Heart right ventricle (tissue), 16 donors: ENCODE measurements at regions not wholly inside any gene's neighbourhood (a gene's known extent, or its start where the extent isn't known, plus 50 kb on each side); places are given as distances from the start of the nearest gene placed in this dataset.

Experiments used
- ATAC-seq, 8 donors: fragments of 200-7000 bp; cut with Tn5 transposase; one replicate each; pipeline ENCODE4 v1.9.1; 2020; ENCODE audit warnings: mild to moderate bottlenecking in 8 of 8, moderate library complexity in 8 of 8, moderate number of reproducible peaks in 1 of 8
- DNase-seq, 2 donors: peaks; one replicate each; pipeline ENCODE4 v3.0.0-alpha.2; 2020
- H3K27ac ChIP-seq, 10 donors: fragments of 200-600 bp; sonication (generic) in 2 of 10; one replicate each; pipeline versions ENCODE4 v1.5.0 to v1.8.0; 2020 to 2022; ENCODE audit warnings: mild to moderate bottlenecking in 3 of 10
- H3K27me3 ChIP-seq, 7 donors: fragments of 200-600 bp; one replicate each; pipeline ENCODE4 v1.8.0; 2021 to 2022; ENCODE audit warnings: mild to moderate bottlenecking in 2 of 7
- H3K36me3 ChIP-seq, 9 donors: fragments of 200-600 bp; sonication (generic) in 1 of 9; one replicate each; pipeline versions ENCODE4 v1.5.0 to v1.8.0; 2020 to 2022; ENCODE audit warnings: mild to moderate bottlenecking in 2 of 9
- H3K4me1 ChIP-seq, 9 donors: fragments of 200-600 bp; sonication (generic) in 1 of 9; one replicate each; pipeline versions ENCODE4 v1.5.0 to v1.8.0; 2020 to 2022; ENCODE audit warnings: mild to moderate bottlenecking in 4 of 9
- H3K4me3 ChIP-seq, 10 donors: fragments of 200-600 bp; sonication (generic) in 2 of 10; one replicate each; pipeline versions ENCODE4 v1.5.0 to v1.8.0; 2020 to 2022; ENCODE audit warnings: mild to moderate bottlenecking in 7 of 10, moderate library complexity in 2 of 10
- H3K9me3 ChIP-seq, 11 donors: fragments of 200-600 bp in 10 of 11; sonication (generic) in 2 of 11; one replicate each; pipeline versions ENCODE4 v1.5.0 to v1.8.0; 2013 to 2022; ENCODE audit warnings: mild to moderate bottlenecking in 2 of 11, control low read depth in 1 of 11, moderate library complexity in 1 of 11
- WGBS, 2 donors: extraction: QIAGEN DNeasy Blood & Tissue Kit; methylation state at CpG; one replicate each; pipeline ENCODE4 v1.1.7; 2013; ENCODE audit warnings: inconsistent platforms in 1 of 2; 5-methylcytosine and 5-hydroxymethylcytosine counted together
- intact Hi-C, 10 donors: fragments of 100-400 bp; cut with DNase I; formaldehyde crosslinking; loops; one replicate each; pipeline versions ENCODE4 v1.11.1 to v1.14.2; 2022
- TF ChIP-seq, protein P1 (sequence below), 9 donors: fragments of 200-600 bp; sonication (generic) in 2 of 9; IDR thresholded peaks; one replicate each; pipeline versions ENCODE4 v1.5.0 to v1.8.0; 2021 to 2022; ENCODE audit warnings: antibody characterized with exemption in 9 of 9, mild to moderate bottlenecking in 5 of 9, moderate library complexity in 1 of 9
- donor health status: Arrhythmogenic right ventricular cardiomyopathy.
- donor health status: ischemic (EF 13 %, LVEDD 7.1; RV severe dilation, severe dysfunction).
- donor health status: healthy with polysubstance abuse.
- donor health status: DM: no; HTN: yes; CAD: no.
- donor health status: DM: no; HTN: no; CAD: no.
- donor health status: ischemic (EF 25% LVEDD 6.9; RV normal size, moderate dysfunction).
- donor health status: ischemic (EF 25% LVEDD 5.7; RV mildly dilated, moderate dysfunction).
- donor health status: healthy.
- donor health status: DM: yes; HTN: yes; CAD: no.
- donor health status: Ischemic cardiomyopathy.
- donor health status: ischemic (EF 35%, LVEDD 5.7; RV mildly dilated, moderate dysfunction).
- donor health status: nonischemic (EF 11% LVEDD 7.7; RV severe dilation, severe dysfunction).
- donor health status: DM: yes; HTN: yes; CAD: no.
- donor health status: PGD.
- donor health status: ischemic (EF 29% LVEDD 5.4; RV normal size, mild dysfunction).
- donor health status: nonischemic (EF 23%, LVEDD 6.1; RV moderate dilation, normal function).

GRCh38 chr5:52328220-52328806 is 459.4 kb upstream of the ITGA1 start:
- no peak overlapping the region for H3K27ac ChIP-seq
- no peak overlapping the region for H3K4me3 ChIP-seq
- no peaks in the 10 kb centered on the region for H3K27me3 ChIP-seq
- intact Hi-C loops: no loop called here
- no peaks in the 10 kb centered on the region for H3K9me3 ChIP-seq
- DNase-seq (no peak), ATAC-seq (no peak)
- TF ChIP-seq, protein P1, sequence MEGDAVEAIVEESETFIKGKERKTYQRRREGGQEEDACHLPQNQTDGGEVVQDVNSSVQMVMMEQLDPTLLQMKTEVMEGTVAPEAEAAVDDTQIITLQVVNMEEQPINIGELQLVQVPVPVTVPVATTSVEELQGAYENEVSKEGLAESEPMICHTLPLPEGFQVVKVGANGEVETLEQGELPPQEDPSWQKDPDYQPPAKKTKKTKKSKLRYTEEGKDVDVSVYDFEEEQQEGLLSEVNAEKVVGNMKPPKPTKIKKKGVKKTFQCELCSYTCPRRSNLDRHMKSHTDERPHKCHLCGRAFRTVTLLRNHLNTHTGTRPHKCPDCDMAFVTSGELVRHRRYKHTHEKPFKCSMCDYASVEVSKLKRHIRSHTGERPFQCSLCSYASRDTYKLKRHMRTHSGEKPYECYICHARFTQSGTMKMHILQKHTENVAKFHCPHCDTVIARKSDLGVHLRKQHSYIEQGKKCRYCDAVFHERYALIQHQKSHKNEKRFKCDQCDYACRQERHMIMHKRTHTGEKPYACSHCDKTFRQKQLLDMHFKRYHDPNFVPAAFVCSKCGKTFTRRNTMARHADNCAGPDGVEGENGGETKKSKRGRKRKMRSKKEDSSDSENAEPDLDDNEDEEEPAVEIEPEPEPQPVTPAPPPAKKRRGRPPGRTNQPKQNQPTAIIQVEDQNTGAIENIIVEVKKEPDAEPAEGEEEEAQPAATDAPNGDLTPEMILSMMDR (IDR thresholded peaks at IDR 0.05): no peak
- H3K36me3 ChIP-seq: no peaks in the 10 kb centered on the region
- no peaks in the 10 kb centered on the region for H3K4me1 ChIP-seq

DNA sequence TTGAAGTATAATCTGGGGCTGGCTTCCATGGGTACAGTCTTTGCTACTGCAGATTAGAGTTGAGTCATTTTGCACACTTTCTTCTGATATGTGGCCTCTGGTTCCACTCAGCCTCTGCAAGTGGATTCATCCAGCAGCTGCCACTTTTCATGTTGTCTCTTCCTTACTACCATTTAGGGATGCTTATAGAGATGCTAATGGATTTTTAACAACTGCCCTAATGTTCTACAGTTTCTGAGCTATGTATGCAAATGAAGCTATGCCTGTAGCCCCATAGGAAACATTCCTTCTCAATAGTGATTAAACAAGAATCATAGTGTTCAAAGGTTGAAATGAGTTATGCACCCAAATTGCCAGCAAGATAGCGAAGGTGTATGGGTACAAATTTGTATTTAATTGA is 456.0 kb upstream of the ITGA1 start:
- intact Hi-C loops: no loop called here
- no peaks in the 10 kb centered on the region for H3K27me3 ChIP-seq
- no peak for ATAC-seq
- no peaks in the 10 kb centered on the region for H3K36me3 ChIP-seq
- 94 to 97% methylated on average over 1 of the region's 1 CpG for WGBS, 2 donors
- H3K4me1 ChIP-seq: no peaks in the 10 kb centered on the region
- H3K4me3 ChIP-seq: no peak overlapping the region
- DNase-seq: no peak
- H3K9me3 ChIP-seq: peaks cover 0 to 13% (median 0%) of the 10 kb centered on the region in 11 donors
- TF ChIP-seq, protein P1 (IDR thresholded peaks at IDR 0.05): no peak
- no peak overlapping the region for H3K27ac ChIP-seq

GRCh38 chr5:52334367-52334766 is 453.3 kb upstream of the ITGA1 start:
- ATAC-seq: no peak
- intact Hi-C loops: no loop called here
- WGBS, 2 donors: 6 to 7% methylated on average over 5 of the region's 5 CpGs

GRCh38 chr5:52339285-52339684 is 448.4 kb upstream of the ITGA1 start:
- DNase-seq (no peak), ATAC-seq (no peak)
- intact Hi-C loops: no loop called here
- WGBS, 2 donors: 87 to 90% methylated on average over 3 of the region's 3 CpGs
- Histone ChIP-seq H3K4me1 (no peaks in the 10 kb centered on the region), H3K4me3 (no peak overlapping the region), H3K9me3 (peaks cover 0 to 20% (median 0%) of the 10 kb centered on the region in 11 donors), H3K27ac (no peak overlapping the region), H3K36me3 (no peaks in the 10 kb centered on the region), H3K27me3 (no peaks in the 10 kb centered on the region)
- TF ChIP-seq, protein P1 (IDR thresholded peaks at IDR 0.05): no peak

More at GRCh38 chr5:52334367-52334766, 453.3 kb upstream of the ITGA1 start:
- DNase-seq: no peak
- no peak overlapping the region for H3K4me3 ChIP-seq
- H3K27ac ChIP-seq: no peak overlapping the region
- peaks cover 0 to 20% (median 0%) of the 10 kb centered on the region in 11 donors for H3K9me3 ChIP-seq
- H3K4me1 ChIP-seq: no peaks in the 10 kb centered on the region
- TF ChIP-seq, protein P1 (IDR thresholded peaks at IDR 0.05): no peak
- no peaks in the 10 kb centered on the region for H3K36me3 ChIP-seq
- no peaks in the 10 kb centered on the region for H3K27me3 ChIP-seq
